NCI-H2081 treated with DMSO at 0.1 percent for 48 hours (cell line): ENCODE measurements at regions not wholly inside any gene's neighbourhood (a gene's known extent, or its start where the extent isn't known, plus 50 kb on each side); places are given as distances from the start of the nearest gene placed in this dataset.
"Not testable (repeated sequence)": the region's sequence is repeated elsewhere in the genome, so short reads cannot be mapped to it uniquely, and the experiment has no call there.

Experiments used
- DNase-seq: peaks from one replicate; lab custom pipeline; 2025; lab: John Stamatoyannopoulos, UW

DNA sequence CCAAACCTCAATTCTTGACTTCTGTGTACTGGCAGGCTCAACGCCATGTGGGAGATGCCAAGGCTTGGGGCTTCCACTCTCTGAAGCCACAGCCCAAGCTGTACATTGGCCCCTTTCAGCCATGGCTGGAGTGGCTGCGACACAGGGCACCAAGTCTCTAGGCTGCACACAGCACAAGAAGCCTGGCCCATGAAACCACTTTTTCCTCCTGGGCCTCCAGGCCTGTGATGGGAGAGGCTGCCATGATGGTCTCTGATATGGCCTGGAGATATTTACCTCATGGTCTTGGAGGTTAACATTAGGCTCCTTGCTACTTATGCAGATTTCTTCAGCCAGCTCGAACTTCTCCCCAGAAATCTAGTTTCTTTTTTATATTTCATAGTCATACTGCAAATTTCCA is 724.1 kb downstream of the RNF144A start:
- DNase-seq: not testable (repeated sequence)

DNA sequence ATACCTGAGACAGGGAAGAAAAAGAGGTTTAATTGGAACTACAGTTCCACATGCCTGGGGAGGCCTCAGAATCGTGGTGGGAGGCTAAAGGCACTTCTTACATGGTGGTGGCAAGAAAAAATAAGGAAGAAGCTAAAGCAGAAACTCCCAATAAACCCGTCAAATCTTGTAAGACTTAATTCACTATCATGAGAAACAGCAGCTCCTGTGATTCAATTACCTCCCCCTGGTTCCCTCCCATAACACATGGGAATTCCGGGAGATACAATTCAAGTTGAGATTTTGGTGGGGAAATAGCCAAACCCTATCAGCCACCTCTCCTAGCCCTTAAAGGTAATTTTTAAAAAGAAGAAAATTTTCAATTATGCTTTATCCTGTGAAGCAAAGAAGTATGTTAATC is 728.8 kb downstream of the RNF144A start:
- DNase-seq: no peak

DNA sequence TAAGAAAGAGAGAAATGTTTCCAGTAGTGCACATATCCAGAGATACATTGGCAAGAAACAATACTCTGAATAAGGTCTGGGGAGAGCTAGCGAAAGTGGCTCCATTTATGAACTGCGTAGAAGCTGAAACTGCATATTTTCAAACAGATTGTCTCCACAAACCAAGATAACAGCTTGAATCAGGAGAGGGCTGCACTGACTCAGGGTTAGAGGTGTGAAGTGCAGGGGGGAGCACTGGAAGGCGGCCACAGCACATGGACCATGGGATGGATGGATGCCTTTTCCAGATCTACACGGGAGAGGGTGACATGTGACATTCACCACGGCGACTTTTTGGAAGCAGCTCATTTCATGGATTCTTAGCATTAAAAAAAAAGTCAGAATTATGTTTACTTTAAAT is 729.4 kb downstream of the RNF144A start:
- no peak for DNase-seq

DNA sequence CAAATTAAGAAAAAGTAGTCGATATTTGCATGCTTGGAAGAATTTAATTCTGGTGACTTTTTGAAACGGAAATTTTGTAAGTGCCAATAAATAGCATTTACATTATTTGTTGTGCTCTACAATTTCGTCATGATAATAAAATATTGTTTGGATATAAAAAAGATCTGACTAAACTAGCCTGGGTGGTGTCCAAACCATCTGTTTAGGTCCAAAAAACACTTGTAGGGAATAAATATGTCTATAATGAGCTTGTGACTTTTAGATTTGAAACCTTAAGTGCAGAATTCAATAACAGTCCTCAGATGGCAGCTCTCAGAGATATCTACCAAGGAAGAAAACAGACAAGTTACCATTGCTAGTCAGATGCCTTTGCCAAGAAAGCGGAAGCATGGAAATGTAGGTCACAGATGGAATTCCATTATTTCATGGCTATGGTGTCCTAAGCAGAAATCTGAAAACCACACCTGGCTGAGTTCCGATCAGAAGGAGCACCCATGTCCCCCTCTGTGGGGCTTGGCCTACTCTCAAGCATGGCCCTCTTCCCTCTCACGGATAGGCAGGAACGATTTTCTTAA is 731.1 kb downstream of the RNF144A start:
- no peak for DNase-seq

DNA sequence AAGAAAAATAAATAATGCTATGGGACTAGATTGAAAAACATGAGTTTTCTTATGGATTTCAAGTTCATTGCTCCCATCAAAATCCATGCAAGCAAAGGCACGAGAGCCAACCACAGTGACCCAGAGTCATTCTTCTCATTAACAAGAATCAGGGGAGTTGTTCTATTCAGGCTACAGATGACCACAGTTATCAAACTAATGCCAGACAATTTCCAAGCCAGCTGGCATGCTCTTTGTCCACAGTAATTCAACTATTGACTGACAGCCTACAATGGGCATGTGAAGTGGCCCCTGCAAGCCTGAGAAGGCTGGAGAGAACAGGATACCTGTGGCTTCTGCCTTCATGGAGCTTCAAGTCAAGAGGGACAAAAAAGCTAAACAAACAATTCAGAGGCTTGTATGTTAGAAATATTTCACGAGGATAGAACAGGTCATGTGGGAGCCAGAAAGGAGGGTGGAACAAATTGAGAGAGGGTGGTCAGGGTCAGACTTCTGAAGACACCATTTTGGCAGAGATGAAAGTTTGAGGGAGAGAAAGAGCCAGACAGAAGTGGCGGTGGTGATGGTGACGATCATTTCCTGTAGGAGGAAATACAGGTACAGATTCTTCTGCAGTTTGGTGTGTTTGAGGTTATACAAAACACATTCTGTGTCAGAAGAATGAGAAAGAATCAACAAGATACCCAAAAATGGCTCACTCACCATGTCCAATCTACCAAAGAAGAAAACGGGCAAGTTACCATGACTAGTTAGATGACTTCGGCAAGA is 732.4 kb downstream of the RNF144A start:
- no peak for DNase-seq

DNA sequence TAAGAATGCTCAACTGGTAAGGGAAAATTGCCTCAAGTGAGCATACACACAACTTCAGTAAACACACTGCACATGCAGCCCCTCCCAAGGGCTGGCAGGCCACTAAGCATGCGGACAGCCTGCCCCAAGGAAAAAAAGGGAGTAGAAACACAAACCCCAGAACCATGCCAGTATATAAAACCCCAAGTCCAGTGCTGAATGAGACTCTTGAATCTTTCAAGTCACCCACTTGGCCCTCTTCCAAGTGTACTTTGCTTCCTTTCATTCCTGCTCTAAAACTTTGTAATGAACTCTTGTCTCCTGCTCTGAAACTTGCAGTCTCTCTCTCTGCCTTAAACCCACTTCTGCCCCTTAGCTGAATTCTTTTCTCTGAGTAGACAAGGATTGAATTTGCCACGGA is 736.4 kb downstream of the RNF144A start:
- DNase-seq: no peak

DNA sequence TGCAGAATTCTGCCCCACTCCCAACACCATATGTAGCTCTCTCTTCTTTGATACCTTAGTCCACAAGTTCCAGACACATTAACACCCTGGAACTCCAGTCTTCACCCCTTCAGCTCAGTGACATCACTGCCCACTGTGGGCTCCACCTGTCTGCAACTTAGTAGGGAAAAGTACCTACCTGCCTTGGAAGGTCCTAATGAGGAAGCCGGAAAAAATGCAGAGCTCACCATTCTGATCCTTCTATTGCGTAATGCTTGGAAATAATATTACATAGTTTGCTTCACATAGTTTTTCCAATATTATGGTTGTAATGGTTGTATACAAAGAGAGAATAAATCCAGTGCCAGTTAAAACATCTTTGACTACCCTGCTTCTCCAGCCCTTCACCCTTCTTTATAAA is 738.4 kb downstream of the RNF144A start:
- DNase-seq: no peak

DNA sequence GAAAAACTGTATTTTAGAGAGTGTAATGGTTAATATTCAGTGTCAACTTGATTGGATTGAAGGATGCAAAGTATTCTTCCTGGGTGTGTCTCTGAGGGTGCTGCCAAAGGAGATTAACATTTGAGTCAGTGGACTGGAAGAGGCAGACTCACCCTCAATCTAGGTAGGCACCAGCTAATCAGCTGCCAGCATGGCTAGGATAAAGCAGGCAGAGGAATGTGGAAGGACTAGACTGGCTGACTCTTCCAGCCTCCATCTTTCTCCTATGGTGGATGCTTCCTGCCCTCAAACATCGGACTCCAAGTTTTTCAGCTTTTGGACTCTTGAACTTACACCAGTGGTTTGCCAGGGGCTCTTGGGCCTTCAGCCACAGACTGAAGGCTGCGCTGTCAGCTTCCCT is 740.3 kb downstream of the RNF144A start:
- DNase-seq: not testable (repeated sequence)

DNA sequence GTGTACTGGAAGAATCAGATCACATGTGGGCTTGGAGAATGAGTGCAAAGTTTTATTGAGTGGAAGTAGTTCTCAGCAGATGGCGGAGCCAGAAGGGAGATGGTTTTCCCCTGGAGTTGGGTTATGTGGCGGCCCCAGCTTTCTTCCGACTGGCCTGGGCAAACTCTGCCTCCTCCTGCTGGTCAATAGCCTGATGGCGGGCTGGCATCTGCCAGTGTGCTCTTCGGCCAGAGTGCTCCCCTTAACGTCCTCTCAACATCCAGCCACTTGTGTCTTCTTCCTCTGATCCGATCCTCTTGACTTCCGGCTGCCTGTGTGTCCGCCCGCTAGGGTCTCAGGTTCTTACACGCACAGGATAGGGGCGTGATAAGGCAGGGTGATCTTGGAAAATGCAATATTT is 741.3 kb downstream of the RNF144A start:
- no peak for DNase-seq

DNA sequence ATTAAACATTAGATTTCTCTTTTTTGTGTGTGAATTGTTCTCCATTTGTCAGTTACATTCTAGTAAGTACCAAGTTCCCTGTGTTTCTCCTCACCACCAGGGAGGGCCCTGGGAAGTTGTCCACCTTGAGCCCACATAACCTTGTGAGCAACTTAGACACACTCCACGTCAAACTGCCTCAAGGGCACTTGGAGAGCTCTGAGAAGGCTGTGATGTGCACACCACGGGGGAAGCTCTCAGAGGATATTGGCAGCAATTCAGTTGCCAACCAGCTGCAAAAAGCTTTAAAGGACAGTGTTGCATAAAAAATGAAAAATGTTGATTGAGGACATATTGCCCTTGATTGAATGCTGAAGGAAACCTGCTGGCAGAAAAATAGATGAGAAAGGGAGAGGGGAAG is 743.6 kb downstream of the RNF144A start:
- DNase-seq: no peak

DNA sequence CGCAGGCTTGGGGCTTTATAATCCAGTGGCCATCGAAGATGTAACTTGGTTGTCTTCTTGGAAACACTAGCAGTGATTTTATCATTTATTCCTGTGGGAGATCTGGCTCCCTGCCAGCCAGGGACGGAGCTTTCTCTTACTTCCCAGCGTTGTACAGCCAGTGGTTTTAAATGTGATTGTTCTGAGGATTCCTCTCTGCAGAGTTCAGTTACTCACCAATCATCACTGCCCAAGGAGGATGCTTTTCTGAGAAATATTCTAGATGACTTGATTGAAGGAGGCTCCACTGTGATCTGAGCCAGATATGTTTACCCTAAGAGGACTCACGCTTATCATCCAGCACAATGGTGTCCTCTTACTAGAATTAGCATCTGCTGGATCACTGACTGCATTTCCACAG is 744.3 kb downstream of the RNF144A start:
- no peak for DNase-seq

DNA sequence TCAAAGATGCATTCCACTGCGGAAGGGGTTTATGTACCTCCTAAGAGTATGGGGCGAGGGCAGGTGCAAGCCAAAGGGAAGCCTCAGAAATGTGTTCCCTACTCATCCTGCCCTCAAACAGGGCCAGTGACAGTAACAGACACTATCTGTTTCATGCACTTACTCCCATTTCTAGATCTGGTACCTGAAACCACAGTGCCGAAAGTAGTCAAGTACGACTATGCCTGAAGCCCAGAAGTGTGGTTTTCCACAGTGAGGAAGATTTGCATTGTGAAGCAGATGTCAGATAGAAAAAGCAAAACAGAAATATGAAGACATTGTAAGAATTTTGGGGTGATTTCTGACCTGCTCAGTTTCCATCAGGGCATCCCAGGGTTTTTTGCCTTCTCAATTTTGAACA is 748.7 kb downstream of the RNF144A start:
- DNase-seq: no peak

DNA sequence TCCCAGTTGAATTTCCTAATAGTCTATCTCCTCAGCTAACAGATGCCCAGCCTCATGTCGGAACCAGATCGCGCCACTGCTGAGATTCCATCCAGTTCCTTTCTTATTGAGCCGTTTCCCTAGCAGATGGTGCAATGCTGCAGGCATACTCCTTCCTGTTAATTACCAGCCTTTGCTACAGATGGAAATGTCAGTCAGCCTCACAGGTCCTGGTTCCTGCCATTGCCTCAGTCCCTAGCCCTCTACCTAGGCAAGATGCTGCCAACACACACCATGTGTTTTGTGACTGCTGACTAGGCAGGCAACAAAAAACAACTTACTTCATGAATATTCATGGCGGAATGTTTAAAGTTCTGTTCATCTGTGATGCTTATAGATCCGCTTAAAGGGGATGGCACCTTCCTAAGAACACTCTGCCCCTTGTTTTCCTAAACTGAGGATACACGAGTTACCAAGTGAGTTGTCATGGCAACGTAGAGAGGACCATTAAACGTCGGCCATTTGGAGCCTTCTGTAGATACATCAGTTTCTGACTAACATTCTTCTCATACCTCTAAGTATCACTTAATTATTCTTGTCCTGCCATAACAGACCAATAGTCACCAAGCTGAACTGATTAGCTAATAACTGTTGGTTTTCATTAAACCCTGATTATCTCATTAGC is 749.5 kb downstream of the RNF144A start:
- DNase-seq: no peak

DNA sequence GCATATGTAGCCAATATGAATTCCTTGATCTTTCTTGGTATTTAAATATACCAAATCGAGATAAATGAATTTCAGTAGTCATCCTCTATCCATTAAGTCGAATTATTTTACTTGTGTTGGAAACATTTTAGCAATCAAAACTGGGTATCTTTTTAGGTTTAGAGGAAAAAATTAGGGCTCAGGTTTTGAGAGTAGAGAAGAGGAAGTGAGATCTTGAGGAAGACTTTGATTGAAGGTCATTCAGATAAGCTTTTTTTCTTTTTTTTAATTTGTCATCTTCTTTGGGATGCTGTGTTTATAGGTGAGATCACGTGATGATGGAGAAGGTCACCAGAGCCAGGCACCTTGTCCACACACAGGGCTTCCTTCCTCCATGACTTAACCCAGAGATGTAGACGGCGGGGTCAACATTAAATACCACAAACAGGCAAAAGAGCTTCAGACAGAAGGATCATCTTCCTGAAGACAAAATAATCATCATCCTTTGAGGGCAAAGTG is 750.1 kb downstream of the RNF144A start:
- no peak for DNase-seq

DNA sequence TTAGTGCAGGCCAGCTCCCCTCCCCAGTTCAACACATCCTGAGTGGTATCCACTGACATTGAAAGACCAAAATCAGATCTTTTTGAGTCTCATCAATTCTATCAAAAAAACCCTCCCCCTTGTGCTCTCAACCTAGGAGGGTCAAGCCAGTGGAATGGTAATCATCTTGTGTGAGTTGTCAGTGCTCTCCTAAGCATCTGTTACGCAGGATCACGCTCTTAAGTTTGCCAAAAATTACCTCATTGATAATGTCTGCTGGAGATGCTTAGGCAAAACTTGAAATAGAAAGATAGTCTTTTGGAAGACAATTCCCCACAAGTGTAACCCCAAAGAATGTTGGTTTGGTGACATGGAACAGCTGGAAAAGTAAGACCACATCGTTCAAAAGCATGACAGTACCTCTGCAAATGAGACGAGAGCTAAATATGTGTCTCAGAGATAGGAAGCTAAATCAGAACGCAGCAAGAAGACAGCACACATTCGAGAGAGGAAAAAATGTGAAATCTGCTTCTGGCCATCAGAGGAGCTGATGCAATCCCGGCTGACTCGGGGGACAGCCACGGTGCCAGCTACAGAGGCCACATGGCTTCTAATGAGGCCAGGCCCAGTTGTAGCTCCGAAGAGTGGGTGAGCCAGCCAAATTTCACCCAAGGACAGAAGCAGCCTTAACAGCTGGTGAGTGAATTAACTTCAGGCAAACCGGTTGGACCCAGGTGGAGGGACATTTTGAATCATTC is 753.9 kb downstream of the RNF144A start:
- no peak for DNase-seq

DNA sequence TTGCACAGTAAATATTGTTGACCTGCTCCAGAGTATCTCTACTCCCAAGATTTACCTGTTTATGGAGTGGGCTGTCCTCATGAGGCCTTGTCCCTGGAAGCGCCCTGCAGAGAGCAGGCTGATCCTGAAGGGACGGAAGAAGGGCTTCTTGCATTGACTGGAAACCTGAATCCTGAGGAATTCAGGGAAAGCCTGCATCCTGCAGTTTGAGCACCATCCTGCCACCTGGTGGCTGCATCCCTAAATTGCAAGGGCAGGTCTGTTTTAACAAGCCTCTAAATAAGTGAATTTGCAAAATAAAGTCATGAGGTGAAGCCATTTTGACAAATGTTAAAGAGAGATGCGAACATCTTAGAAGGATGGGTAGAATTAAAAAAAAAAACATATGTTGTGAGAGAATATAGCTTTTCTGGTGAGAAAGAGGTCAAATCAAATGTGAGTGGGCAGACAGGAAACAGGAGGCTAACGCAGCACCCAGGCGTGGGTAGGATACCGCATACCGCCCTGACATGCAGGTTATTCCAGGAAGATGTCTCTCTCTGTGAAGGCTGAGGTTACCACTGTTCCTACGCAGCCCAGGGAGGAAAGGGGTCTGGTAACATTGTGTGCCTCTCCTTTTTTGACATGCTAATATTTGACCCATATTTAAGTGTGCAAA is 754.9 kb downstream of the RNF144A start:
- DNase-seq: no peak

DNA sequence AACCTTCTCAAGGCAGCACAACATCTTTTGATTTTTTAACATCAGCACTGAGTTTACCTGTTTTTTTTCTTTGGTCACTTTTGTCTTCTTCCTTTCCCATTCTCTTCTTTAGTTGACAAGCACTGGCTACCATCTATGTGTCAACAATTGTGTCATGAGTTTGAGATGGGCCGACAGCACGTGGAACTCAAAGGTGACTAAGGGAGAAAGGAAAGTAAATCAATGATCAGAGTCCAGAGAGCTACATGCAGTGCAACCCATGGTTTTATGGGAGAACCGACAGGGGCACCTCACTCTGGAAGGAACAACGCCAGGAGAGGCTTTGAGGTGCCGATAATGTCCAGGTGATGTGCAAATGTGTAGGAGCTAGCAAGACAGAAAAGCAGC is 755.5 kb downstream of the RNF144A start:
- no peak for DNase-seq

DNA sequence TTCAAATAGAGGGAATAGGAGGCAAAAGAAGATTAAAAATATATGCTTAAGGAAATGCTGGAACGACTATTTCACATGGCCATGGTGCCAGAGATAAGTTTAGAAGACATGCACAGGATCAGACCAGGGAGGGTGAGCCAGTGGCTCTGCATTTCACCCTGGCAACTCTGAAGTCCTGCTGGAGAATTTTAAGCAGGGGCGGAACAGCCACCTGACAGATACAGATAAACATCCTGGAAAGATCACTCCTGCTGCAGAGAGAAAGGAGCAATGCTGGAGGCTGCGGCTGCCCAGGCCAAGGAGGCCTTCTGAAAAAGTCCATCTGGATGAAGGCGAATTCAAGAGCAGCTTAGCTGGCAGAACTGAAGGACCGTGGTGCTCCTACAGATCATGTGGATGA is 755.9 kb downstream of the RNF144A start:
- no peak for DNase-seq

DNA sequence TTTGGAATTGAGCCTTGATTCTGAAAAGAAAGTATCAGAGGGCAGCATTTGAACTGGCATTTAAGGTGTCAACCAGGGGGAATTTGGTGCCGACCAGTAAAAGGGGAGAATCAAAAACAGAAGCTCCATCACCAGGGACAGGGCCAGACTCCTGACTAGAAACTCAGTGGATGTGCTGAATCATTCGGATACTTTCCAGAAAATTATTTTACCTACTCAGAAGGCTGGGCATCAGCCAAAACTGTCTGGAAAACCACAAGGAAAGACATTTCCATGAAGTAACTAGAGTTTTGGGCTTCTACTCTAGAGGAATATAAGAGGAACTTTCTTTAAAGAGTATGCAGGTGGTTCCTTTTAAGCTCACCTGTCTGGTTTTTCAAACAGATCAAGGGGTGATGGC is 756.6 kb downstream of the RNF144A start:
- DNase-seq: no peak

DNA sequence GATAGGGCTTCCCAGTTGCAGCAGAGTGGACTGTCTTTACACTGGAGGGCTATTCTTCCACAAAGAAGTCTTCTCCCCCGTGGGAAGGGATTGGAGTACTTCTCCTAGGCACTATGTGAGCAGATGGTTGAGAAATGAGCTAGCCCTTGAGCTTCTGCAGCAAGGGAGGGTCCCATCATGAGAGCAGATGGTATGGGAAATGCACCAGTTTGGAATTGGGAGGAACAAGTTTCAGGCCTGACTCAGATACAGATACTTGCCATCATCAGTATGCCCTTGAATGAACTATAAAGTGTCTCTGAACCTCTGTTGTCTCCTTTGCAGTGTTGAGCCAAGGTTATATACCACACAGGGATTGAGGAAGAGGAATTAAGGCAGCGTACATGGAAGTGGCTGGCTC is 757.4 kb downstream of the RNF144A start:
- no peak for DNase-seq

DNA sequence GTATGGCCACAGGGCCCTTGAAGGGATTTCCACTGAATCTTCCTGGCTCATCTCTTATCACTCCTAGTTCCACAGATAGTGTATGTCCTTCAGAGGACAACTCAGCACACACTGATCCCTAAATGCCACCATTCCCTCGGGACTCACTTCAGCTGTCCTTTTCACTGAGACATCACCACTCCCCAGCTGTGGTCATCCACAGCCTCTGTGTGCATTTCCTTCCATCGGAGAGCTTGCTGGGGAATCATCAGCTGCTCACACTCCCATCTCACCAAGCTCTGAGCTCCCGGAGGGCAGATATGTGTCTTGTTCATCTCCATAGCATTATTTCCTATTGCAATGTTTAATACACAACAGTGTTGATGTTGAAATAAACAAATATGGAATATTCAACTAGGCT is 759.5 kb downstream of the RNF144A start:
- no peak for DNase-seq

DNA sequence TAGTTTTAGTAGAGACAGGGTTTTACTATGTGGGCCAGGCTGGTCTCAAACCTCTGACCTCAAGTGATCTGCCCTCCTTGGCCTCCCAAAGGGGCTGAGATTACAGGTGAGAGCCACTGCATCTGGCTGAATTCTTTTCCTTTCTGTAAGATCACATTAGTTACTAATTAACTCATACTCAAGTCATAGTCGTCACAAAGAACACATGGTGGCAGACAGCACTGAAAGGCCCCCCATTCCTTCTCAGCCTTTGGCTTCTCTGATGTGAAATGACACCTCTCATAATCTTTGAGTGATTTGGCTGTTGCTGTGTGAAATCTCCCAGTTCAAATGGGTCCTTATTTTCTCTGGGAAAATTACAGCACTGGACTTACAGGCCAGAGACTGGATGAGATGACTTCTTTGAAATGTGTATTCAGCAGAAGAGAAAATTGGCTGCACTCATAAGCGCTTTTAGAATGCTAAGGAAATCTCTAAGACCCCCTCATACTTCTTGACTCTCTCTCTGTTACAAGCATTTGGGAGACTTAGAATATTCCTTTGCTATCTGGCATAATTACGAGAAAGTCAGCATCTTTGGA is 764.8 kb downstream of the RNF144A start:
- no peak for DNase-seq
